ENCODE measurements at regions not wholly inside any gene's neighbourhood (a gene's known extent, or its start where the extent isn't known, plus 50 kb on each side); places are given as distances from the start of the nearest gene placed in this dataset.
"Not testable (repeated sequence)": the region's sequence is repeated elsewhere in the genome, so short reads cannot be mapped to it uniquely, and the experiment has no call there.

- no peak overlapping the region for H3K27ac ChIP-seq (ENCODE audit: low read depth, low read length)
- WGBS, 2 experiments (ENCODE audit: extremely low coverage in 1 of 2, insufficient coverage in 1 of 2, insufficient read length in 1 of 2, insufficient replicate concordance in 2 of 2, low coverage in 1 of 2, low lambda C conversion rate in 2 of 2, missing lambda C conversion rate in 1 of 2): 97% methylated on average over 2 of the region's 5 CpGs; no CpG with 5 or more reads in 1 of the 2 experiments
- no peak overlapping the region for H4K91ac ChIP-seq (replicated peaks; ENCODE audit: insufficient read length, low read length)
- ChIA-PET CTCF (ENCODE audit: partially characterized antibody) (interaction anchor here (1.5 kb wide), 1 partner anchor 30 kb away, joined by 3 read pairs; no protein-coding TSS in a partner anchor), POLR2A (ENCODE audit: partially characterized antibody) (no interaction called here)
- H3K9ac ChIP-seq (replicated peaks in 1 of 4; ENCODE audit: extremely low read depth in 1 of 4, low read depth in 3 of 4, low read length in 3 of 4): no peak overlapping the region
- H3K9me3 ChIP-seq (ENCODE audit: insufficient read depth in 2 of 2, low read depth in 1 of 2, low read length in 1 of 2): no peaks in the 10 kb centered on the region
- no peak for TF ChIP-seq CBX8 (IDR thresholded peaks at IDR 0.05; ENCODE audit: borderline replicate concordance, low read depth, low read length)
- H4K8ac ChIP-seq (ENCODE audit: extremely low read depth, insufficient read depth, low read length): no peak overlapping the region
- H3K23ac ChIP-seq (ENCODE audit: insufficient read length): no peak overlapping the region
- H3K23me2 ChIP-seq (ENCODE audit: low read depth, low read length): no peaks in the 10 kb centered on the region
- no peaks in the 10 kb centered on the region for H3K79me1 ChIP-seq (ENCODE audit: low read depth, low read length)
- no peak overlapping the region for H4K5ac ChIP-seq (ENCODE audit: insufficient read length, low read depth, low read length)
- H3K56ac ChIP-seq (replicated peaks; ENCODE audit: insufficient read length, low read depth, low read length): no peak overlapping the region
- H3K4me3 ChIP-seq (ENCODE audit: extremely low read depth in 1 of 4, insufficient read depth in 2 of 4, low read depth in 3 of 4, low read length in 4 of 4): no peak overlapping the region
- H3K36me3 ChIP-seq (ENCODE audit: control insufficient read depth in 2 of 4, insufficient read depth in 4 of 4, low read length in 3 of 4): no peaks in the 10 kb centered on the region
- FAIRE-seq (no peak), DNase-seq (ENCODE audit: low read depth in 1 of 2, low spot score in 2 of 2) (no peak)
- no peak overlapping the region for H2AK5ac ChIP-seq (ENCODE audit: low read depth, low read length)
- no peak overlapping the region for H3K4ac ChIP-seq (replicated peaks; ENCODE audit: insufficient read length, low read depth, low read length)
- H3K18ac ChIP-seq (ENCODE audit: extremely low read depth, low read length): no peak overlapping the region
- no peaks in the 10 kb centered on the region for H3K27me3 ChIP-seq (replicated peaks in 1 of 4; ENCODE audit: control insufficient read depth in 3 of 4, extremely low read depth in 1 of 4, insufficient read depth in 3 of 4, low read length in 3 of 4)
- H2BK15ac ChIP-seq (ENCODE audit: low read length): no peak overlapping the region
- no peaks in the 10 kb centered on the region for H3K4me1 ChIP-seq (replicated peaks in 1 of 4; ENCODE audit: control insufficient read depth in 3 of 4, insufficient read depth in 4 of 4, low read length in 3 of 4)
- H2BK120ac ChIP-seq (replicated peaks; ENCODE audit: low read depth, low read length): no peak overlapping the region
- H3K79me2 ChIP-seq (ENCODE audit: control insufficient read depth in 1 of 2, insufficient read depth in 2 of 2, low read length in 2 of 2): no peaks in the 10 kb centered on the region
- no peak overlapping the region for H2BK20ac ChIP-seq (ENCODE audit: low read length)
- no peak overlapping the region for H3K14ac ChIP-seq (ENCODE audit: insufficient read length)
- no peak overlapping the region for H2AFZ ChIP-seq (ENCODE audit: low read length)
- H3K4me2 ChIP-seq (ENCODE audit: insufficient read depth in 1 of 2, low read depth in 2 of 2, low read length in 2 of 2): no peak overlapping the region
- no peak overlapping the region for H2BK12ac ChIP-seq (ENCODE audit: low read depth, low read length)
- no peaks in the 10 kb centered on the region for H4K20me1 ChIP-seq (replicated peaks in 1 of 2; ENCODE audit: control insufficient read depth in 1 of 2, insufficient read depth in 2 of 2, low read length in 2 of 2)
- no peak overlapping the region for H2BK5ac ChIP-seq (ENCODE audit: low read depth, low read length)
These were observed 169.4 kb downstream of the ALDH1A2 start for GRCh38 chr15:57896114-57896513.

DNA sequence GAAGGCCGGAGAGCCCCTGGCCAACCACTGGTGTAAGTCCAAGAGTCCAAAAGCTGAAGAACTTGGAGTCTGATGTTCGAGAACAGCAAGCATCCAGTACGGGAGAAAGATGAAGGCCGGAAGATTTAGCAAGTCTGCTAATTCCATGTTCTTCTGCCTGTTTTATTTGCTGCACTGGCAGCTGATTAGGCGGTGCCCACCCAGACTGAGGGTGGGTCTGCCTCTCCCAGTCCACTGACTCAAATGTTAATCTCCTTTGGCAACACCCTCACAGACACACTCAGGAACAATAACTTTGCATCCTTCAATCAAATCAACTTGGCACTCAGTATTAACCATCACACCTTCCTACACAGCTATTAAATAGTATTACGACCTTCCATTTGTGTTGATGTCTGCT is 168.6 kb downstream of the ALDH1A2 start:
- CTCF ChIA-PET (ENCODE audit: partially characterized antibody): interaction anchor here (0.8 to 1.5 kb wide), 2 partner anchors 31 to 174 kb away, joined by 3 read pairs; no protein-coding TSS in a partner anchor
- H2BK5ac ChIP-seq (ENCODE audit: low read depth, low read length); H4K20me1 ChIP-seq (replicated peaks in 1 of 2; ENCODE audit: control insufficient read depth in 1 of 2, insufficient read depth in 2 of 2, low read length in 2 of 2); H3K27me3 ChIP-seq (replicated peaks in 1 of 4; ENCODE audit: control insufficient read depth in 3 of 4, extremely low read depth in 1 of 4, insufficient read depth in 3 of 4, low read length in 3 of 4); H3K23ac ChIP-seq (ENCODE audit: insufficient read length); H3K4me2 ChIP-seq (ENCODE audit: insufficient read depth in 1 of 2, low read depth in 2 of 2, low read length in 2 of 2); H4K91ac ChIP-seq (replicated peaks; ENCODE audit: insufficient read length, low read length); H3K4ac ChIP-seq (replicated peaks; ENCODE audit: insufficient read length, low read depth, low read length); H3K79me2 ChIP-seq (ENCODE audit: control insufficient read depth in 1 of 2, insufficient read depth in 2 of 2, low read length in 2 of 2); H3K79me1 ChIP-seq (ENCODE audit: low read depth, low read length); H2BK120ac ChIP-seq (replicated peaks; ENCODE audit: low read depth, low read length); H3K9ac ChIP-seq (replicated peaks in 1 of 4; ENCODE audit: extremely low read depth in 1 of 4, low read depth in 3 of 4, low read length in 3 of 4); H2BK12ac ChIP-seq (ENCODE audit: low read depth, low read length); H3K4me3 ChIP-seq (ENCODE audit: extremely low read depth in 1 of 4, insufficient read depth in 2 of 4, low read depth in 3 of 4, low read length in 4 of 4); H2AK5ac ChIP-seq (ENCODE audit: low read depth, low read length); H4K5ac ChIP-seq (ENCODE audit: insufficient read length, low read depth, low read length); H2AFZ ChIP-seq (ENCODE audit: low read length); H3K36me3 ChIP-seq (ENCODE audit: control insufficient read depth in 2 of 4, insufficient read depth in 4 of 4, low read length in 3 of 4); H3K4me1 ChIP-seq (replicated peaks in 1 of 4; ENCODE audit: control insufficient read depth in 3 of 4, insufficient read depth in 4 of 4, low read length in 3 of 4); H2BK15ac ChIP-seq (ENCODE audit: low read length); H4K8ac ChIP-seq (ENCODE audit: extremely low read depth, insufficient read depth, low read length); H3K14ac ChIP-seq (ENCODE audit: insufficient read length); H3K27ac ChIP-seq (ENCODE audit: low read depth, low read length); H3K9me3 ChIP-seq (ENCODE audit: insufficient read depth in 2 of 2, low read depth in 1 of 2, low read length in 1 of 2); DNase-seq (ENCODE audit: low read depth in 1 of 2, low spot score in 2 of 2); H3K18ac ChIP-seq (ENCODE audit: extremely low read depth, low read length); FAIRE-seq; POLR2A ChIA-PET (ENCODE audit: partially characterized antibody); H2BK20ac ChIP-seq (ENCODE audit: low read length); H3K23me2 ChIP-seq (ENCODE audit: low read depth, low read length); H3K56ac ChIP-seq (replicated peaks; ENCODE audit: insufficient read length, low read depth, low read length): not testable (repeated sequence)
- 98% methylated on average over 6 of the region's 6 CpGs; no CpG with 5 or more reads in 1 of the 2 experiments for WGBS, 2 experiments (ENCODE audit: extremely low coverage in 1 of 2, insufficient coverage in 1 of 2, insufficient read length in 1 of 2, insufficient replicate concordance in 2 of 2, low coverage in 1 of 2, low lambda C conversion rate in 2 of 2, missing lambda C conversion rate in 1 of 2)

Measured in H1 (cell line).